Ishikawa (cell line): ENCODE measurements at regions not wholly inside any gene's neighbourhood (a gene's known extent, or its start where the extent isn't known, plus 50 kb on each side); places are given as distances from the start of the nearest gene placed in this dataset.

Experiments
- CEBPB ChIP-seq: IDR thresholded peaks from 2 replicates; pipeline ENCODE4 v1.6.1; 2012
- CREB1 ChIP-seq: IDR thresholded peaks from 2 replicates; pipeline ENCODE4 v1.6.1; 2012; ENCODE audit warnings: low read depth
- RAD21 ChIP-seq: IDR thresholded peaks from 2 replicates; pipeline ENCODE4 v1.6.1; 2012; ENCODE audit warnings: low read depth
- ZBTB7A ChIP-seq: IDR thresholded peaks from 2 replicates; pipeline ENCODE4 v1.6.1; 2012; ENCODE audit warnings: low read depth
- TF ChIP-seq, protein P1 (sequence below): IDR thresholded peaks from 2 replicates; pipeline ENCODE4 v1.6.1; 2012; ENCODE audit warnings: low read depth, mild to moderate bottlenecking

DNA sequence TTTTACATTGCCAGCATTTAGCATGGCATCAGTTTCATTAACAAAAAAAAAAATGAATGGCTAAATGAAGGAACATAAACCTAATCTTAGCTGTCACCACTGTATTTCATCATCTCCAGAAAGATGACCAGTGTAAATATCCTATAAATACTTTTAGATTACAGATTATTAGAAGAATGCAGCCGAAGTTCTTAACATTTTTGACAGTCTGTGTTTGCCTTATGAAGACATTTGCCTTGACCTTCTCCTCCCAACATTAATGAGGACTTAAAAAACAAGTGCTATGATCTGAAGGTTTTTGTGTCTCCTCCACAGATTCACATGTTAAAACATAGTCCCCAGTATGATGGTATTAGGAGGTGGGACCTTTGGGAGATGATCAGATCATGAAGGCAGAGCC is 253.0 kb downstream of the SNAPC1 start:
- TF ChIP-seq, protein P1, sequence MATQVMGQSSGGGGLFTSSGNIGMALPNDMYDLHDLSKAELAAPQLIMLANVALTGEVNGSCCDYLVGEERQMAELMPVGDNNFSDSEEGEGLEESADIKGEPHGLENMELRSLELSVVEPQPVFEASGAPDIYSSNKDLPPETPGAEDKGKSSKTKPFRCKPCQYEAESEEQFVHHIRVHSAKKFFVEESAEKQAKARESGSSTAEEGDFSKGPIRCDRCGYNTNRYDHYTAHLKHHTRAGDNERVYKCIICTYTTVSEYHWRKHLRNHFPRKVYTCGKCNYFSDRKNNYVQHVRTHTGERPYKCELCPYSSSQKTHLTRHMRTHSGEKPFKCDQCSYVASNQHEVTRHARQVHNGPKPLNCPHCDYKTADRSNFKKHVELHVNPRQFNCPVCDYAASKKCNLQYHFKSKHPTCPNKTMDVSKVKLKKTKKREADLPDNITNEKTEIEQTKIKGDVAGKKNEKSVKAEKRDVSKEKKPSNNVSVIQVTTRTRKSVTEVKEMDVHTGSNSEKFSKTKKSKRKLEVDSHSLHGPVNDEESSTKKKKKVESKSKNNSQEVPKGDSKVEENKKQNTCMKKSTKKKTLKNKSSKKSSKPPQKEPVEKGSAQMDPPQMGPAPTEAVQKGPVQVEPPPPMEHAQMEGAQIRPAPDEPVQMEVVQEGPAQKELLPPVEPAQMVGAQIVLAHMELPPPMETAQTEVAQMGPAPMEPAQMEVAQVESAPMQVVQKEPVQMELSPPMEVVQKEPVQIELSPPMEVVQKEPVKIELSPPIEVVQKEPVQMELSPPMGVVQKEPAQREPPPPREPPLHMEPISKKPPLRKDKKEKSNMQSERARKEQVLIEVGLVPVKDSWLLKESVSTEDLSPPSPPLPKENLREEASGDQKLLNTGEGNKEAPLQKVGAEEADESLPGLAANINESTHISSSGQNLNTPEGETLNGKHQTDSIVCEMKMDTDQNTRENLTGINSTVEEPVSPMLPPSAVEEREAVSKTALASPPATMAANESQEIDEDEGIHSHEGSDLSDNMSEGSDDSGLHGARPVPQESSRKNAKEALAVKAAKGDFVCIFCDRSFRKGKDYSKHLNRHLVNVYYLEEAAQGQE: no peak
- TF ChIP-seq ZBTB7A (no peak), RAD21 (no peak), CREB1 (no peak), CEBPB (no peak)
